SK-N-SH (cell line): ENCODE measurements at regions not wholly inside any gene's neighbourhood (a gene's known extent, or its start where the extent isn't known, plus 50 kb on each side); places are given as distances from the start of the nearest gene placed in this dataset.

Experiments used
- CTCF ChIA-PET: fragments of 300-600, 350-600 bp; formaldehyde crosslinking; extraction: SDS; loops from one replicate; lab custom pipeline; 2021; lab: Yijun Ruan, JAX
- POLR2A ChIA-PET: fragments of 350-600 bp; sonication (Branson Sonifier 250); formaldehyde crosslinking; extraction: SDS; loops from one replicate; lab custom pipeline; 2020; ENCODE audit warnings: antibody characterized with exemption, inconsistent platforms; lab: Yijun Ruan, JAX
- DNase-seq: peaks from one replicate; pipeline ENCODE4 v3.0.0; 2012
- H2AFZ ChIP-seq: fragments of 200-600 bp; sonication (generic); 2 replicates; pipeline ENCODE4 v1.8.1; 2016; ENCODE audit warnings: antibody characterized with exemption, mild to moderate bottlenecking, low read depth
- H3F3A ChIP-seq: fragments of 200-600 bp; sonication (generic); replicated peaks from 2 replicates; pipeline ENCODE3; 2016; ENCODE audit warnings: antibody characterized with exemption, mild to moderate bottlenecking; ENCODE audit not compliant: insufficient read depth
- H3K27ac ChIP-seq, 2 experiments: fragments of 200-500 bp in 1 of 2; fragments of 200-600 bp in 1 of 2; sonication (Bioruptor generic) in 1 of 2; sonication (generic), shearing (Covaris generic) in 1 of 2; 2 replicates each; pipeline versions ENCODE4 v1.5.1 to v1.6.1; 2014 to 2016; ENCODE audit warnings: low read depth in 2 of 2, inconsistent platforms in 1 of 2, low read length in 1 of 2, mild to moderate bottlenecking in 1 of 2, mixed read lengths in 1 of 2
- H3K27me3 ChIP-seq: fragments of 200-600 bp; sonication (generic), shearing (Covaris generic); 2 replicates; pipeline ENCODE4 v1.6.1; 2016; ENCODE audit warnings: mixed run types; ENCODE audit not compliant: insufficient read depth
- H3K36me3 ChIP-seq, 2 experiments: fragments of 200-500 bp in 1 of 2; fragments of 200-600 bp in 1 of 2; sonication (Bioruptor generic) in 1 of 2; sonication (generic) in 1 of 2; replicated peaks in 1 of 2; 2 replicates each; pipeline versions ENCODE3 to v1.5.1; 2014 to 2016; ENCODE audit warnings: low read length in 1 of 2, mild to moderate bottlenecking in 1 of 2; ENCODE audit not compliant: insufficient read depth in 2 of 2, control insufficient read depth in 1 of 2
- H3K4me1 ChIP-seq, 2 experiments: fragments of 200-500 bp in 1 of 2; fragments of 200-600 bp in 1 of 2; sonication (Bioruptor generic) in 1 of 2; sonication (generic), shearing (Covaris generic) in 1 of 2; 2 replicates each; pipeline versions ENCODE4 v1.5.1 to v1.6.1; 2014 to 2016; ENCODE audit warnings: low read depth in 1 of 2, low read length in 1 of 2, mixed run types in 1 of 2; ENCODE audit not compliant: insufficient read depth in 2 of 2, control insufficient read depth in 1 of 2
- H3K4me2 ChIP-seq: fragments of 200-600 bp; sonication (generic), shearing (Covaris generic); 2 replicates; pipeline ENCODE4 v1.6.1; 2017; ENCODE audit warnings: mixed run types
- H3K4me3 ChIP-seq, 2 experiments: fragments of 200-500 bp in 1 of 2; fragments of 200-600 bp in 1 of 2; sonication (Bioruptor generic) in 1 of 2; sonication (generic), shearing (Covaris generic) in 1 of 2; 2 replicates each; pipeline versions ENCODE4 v1.5.1 to v1.8.1; 2014 to 2016; ENCODE audit warnings: low read depth in 2 of 2, inconsistent platforms in 1 of 2, low read length in 1 of 2, mild to moderate bottlenecking in 1 of 2, mixed read lengths in 1 of 2, moderate library complexity in 1 of 2
- H3K79me2 ChIP-seq: fragments of 200-600 bp; sonication (generic); 2 replicates; pipeline ENCODE4 v1.8.1; 2017; ENCODE audit warnings: mild to moderate bottlenecking; ENCODE audit not compliant: insufficient read depth
- H3K9ac ChIP-seq: fragments of 200-600 bp; sonication (generic); 2 replicates; pipeline ENCODE4 v1.6.1; 2017; ENCODE audit warnings: mixed run types
- H3K9me2 ChIP-seq: fragments of 200-600 bp; sonication (generic); 2 replicates; pipeline ENCODE4 v1.6.1; 2017; ENCODE audit warnings: mixed run types
- H3K9me3 ChIP-seq: fragments of 200-600 bp; sonication (generic); 2 replicates; pipeline ENCODE4 v1.6.1; 2017; ENCODE audit warnings: mixed run types, mild to moderate bottlenecking, moderate library complexity
- H4K20me1 ChIP-seq: fragments of 200-600 bp; sonication (generic); 2 replicates; pipeline ENCODE4 v1.6.1; 2017; ENCODE audit warnings: mild to moderate bottlenecking, mixed run types; ENCODE audit not compliant: insufficient read depth
- CHD2 ChIP-seq: fragments of 150-350 bp; IDR thresholded peaks from 2 replicates; pipeline ENCODE4 v1.6.1; 2018; ENCODE audit warnings: low read length; ENCODE audit not compliant: partially characterized antibody
- FOXJ3 ChIP-seq: sonication (generic); formaldehyde crosslinking; IDR thresholded peaks from 2 replicates; pipeline ENCODE4 v1.5.1; 2020; ENCODE audit warnings: mild to moderate bottlenecking, missing genetic modification reagents
- GABPA ChIP-seq: IDR thresholded peaks from 2 replicates; pipeline ENCODE4 v1.4.0; 2012; ENCODE audit warnings: low read depth, mild to moderate bottlenecking
- NFIC ChIP-seq: IDR thresholded peaks from 2 replicates; pipeline ENCODE4 v1.4.0; 2012; ENCODE audit warnings: borderline replicate concordance
- RFX5 ChIP-seq: IDR thresholded peaks from 2 replicates; pipeline ENCODE4 v1.6.1; 2012; ENCODE audit warnings: mild to moderate bottlenecking, improper control_type of control experiment, low read length
- SIN3A ChIP-seq: IDR thresholded peaks from 2 replicates; pipeline ENCODE4 v1.6.1; 2012; ENCODE audit warnings: low read depth, mild to moderate bottlenecking, low read length, moderate library complexity, borderline replicate concordance
- SMC3 ChIP-seq: IDR thresholded peaks from 2 replicates; pipeline ENCODE4 v1.6.1; 2012; ENCODE audit warnings: low read depth, low read length, improper control_type of control experiment
- TCF12 ChIP-seq: IDR thresholded peaks from 2 replicates; pipeline ENCODE4 v1.4.0; 2012
- ZBTB33 ChIP-seq: IDR thresholded peaks from 2 replicates; pipeline ENCODE4 v1.4.0; 2012; ENCODE audit warnings: low read depth, borderline replicate concordance
- WGBS: methylation state at CpG from one replicate; pipeline ENCODE4 v1.1.6; 2017; ENCODE audit warnings: low lambda C conversion rate; 5-methylcytosine and 5-hydroxymethylcytosine counted together
- TF ChIP-seq, protein P1 (sequence below): IDR thresholded peaks from 2 replicates; pipeline ENCODE4 v1.4.0; 2012; ENCODE audit warnings: low read depth, borderline replicate concordance

DNA sequence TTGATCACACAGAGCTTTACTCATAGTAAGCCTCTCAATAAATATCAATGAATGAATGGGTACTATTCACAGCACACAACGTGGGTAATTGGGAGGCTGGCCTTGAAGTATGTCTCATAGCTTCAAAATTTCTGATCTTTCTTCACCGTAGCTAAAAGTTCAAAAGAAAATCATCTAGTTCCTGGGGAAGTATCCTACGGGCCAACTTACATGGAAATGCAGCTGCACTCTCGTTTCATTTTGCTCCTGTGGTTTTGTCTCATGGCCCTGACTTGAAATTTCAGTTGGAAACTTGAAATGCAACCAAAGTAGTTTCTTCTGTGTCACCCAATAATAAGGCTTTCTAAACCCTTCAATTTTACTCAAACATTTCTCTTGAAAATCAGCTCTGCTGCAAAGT, 76.1 kb upstream of the CNIH3 start:
- H2AFZ ChIP-seq = no peak overlapping the region
- TF ChIP-seq SMC3 (no peak), TCF12 (no peak), RFX5 (no peak), CHD2 (no peak), GABPA (no peak), NFIC (no peak), SIN3A (no peak), ZBTB33 (no peak)
- TF ChIP-seq, protein P1, sequence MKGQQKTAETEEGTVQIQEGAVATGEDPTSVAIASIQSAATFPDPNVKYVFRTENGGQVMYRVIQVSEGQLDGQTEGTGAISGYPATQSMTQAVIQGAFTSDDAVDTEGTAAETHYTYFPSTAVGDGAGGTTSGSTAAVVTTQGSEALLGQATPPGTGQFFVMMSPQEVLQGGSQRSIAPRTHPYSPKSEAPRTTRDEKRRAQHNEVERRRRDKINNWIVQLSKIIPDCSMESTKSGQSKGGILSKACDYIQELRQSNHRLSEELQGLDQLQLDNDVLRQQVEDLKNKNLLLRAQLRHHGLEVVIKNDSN = no peak
- H3K36me3 ChIP-seq = no peaks in the 10 kb centered on the region
- CTCF ChIA-PET = interaction anchor here (1.0 to 1.1 kb wide), 2 partner anchors 26 to 317 kb away, joined by 3 read pairs; no protein-coding TSS in a partner anchor
- no peaks in the 10 kb centered on the region for H3K27me3 ChIP-seq
- no peaks in the 10 kb centered on the region for H3K9me3 ChIP-seq
- POLR2A ChIA-PET = no interaction called here
- WGBS = 81% methylated on average over 4 of the region's 4 CpGs
- H3K9me2 ChIP-seq = no peaks in the 10 kb centered on the region
- no peak overlapping the region for H3K4me2 ChIP-seq
- peak overlapping the region; percentile 94 to 99; a peak in 1 of 4 replicates for H3K27ac ChIP-seq
- H3K79me2 ChIP-seq = no peaks in the 10 kb centered on the region
- peaks cover 29% of the 10 kb centered on the region for H3F3A ChIP-seq
- H4K20me1 ChIP-seq = no peaks in the 10 kb centered on the region
- no peak overlapping the region for H3K4me3 ChIP-seq
- DNase-seq = no peak
- H3K4me1 ChIP-seq = peaks cover 31 to 46% of the 10 kb centered on the region in 2 experiments
- H3K9ac ChIP-seq = no peak overlapping the region

- ChIA-PET CTCF (interaction anchor here (1.1 kb wide), 1 partner anchor 27 kb away, joined by 3 read pairs; no protein-coding TSS in a partner anchor), POLR2A (no interaction called here)
- H3K27ac ChIP-seq = peak overlapping the region; percentile 94 to 99; a peak in 2 of 4 replicates
- no peak overlapping the region for H2AFZ ChIP-seq
- H3K4me2 ChIP-seq = no peak overlapping the region
- H3K79me2 ChIP-seq = no peaks in the 10 kb centered on the region
- H3K4me3 ChIP-seq = no peak overlapping the region
- H3K9me2 ChIP-seq = no peaks in the 10 kb centered on the region
- no peak overlapping the region for H3K9ac ChIP-seq
- no peaks in the 10 kb centered on the region for H3K36me3 ChIP-seq
- H3K9me3 ChIP-seq = no peaks in the 10 kb centered on the region
- TF ChIP-seq FOXJ3 (CRISPR knock-in tag) = no peak
- peaks cover 33 to 47% of the 10 kb centered on the region in 2 experiments for H3K4me1 ChIP-seq
- H4K20me1 ChIP-seq = no peaks in the 10 kb centered on the region
- WGBS = 84% methylated on average over 1 of the region's 1 CpG
- no peaks in the 10 kb centered on the region for H3K27me3 ChIP-seq
- DNase-seq = no peak
- peaks cover 30% of the 10 kb centered on the region for H3F3A ChIP-seq
Observed at GRCh38 chr1:224540535-224540934, 75.6 kb upstream of the CNIH3 start.
